ENCODE measurements at regions not wholly inside any gene's neighbourhood (a gene's known extent, or its start where the extent isn't known, plus 50 kb on each side); places are given as distances from the start of the nearest gene placed in this dataset.

GRCh38 chr2:147122944-147123343 lies 721.9 kb upstream of the ACVR2A start:
- DNase-seq (ENCODE audit: low spot score), result no peak

GRCh38 chr2:147110962-147111361 lies 733.9 kb upstream of the ACVR2A start:
- DNase-seq (ENCODE audit: low spot score), result no peak

- no peak for DNase-seq (ENCODE audit: low spot score)
These were observed 734.5 kb upstream of the ACVR2A start for GRCh38 chr2:147110317-147110716.

- DNase-seq (ENCODE audit: low spot score), result no peak
These were observed 735.5 kb upstream of the ACVR2A start for GRCh38 chr2:147109291-147109690.

GRCh38 chr2:147108548-147108947 lies 736.3 kb upstream of the ACVR2A start:
- DNase-seq (ENCODE audit: low spot score), result no peak

- no peak for DNase-seq (ENCODE audit: low spot score)
These were observed 742.7 kb upstream of the ACVR2A start for GRCh38 chr2:147101941-147102790.

- DNase-seq (ENCODE audit: low spot score), result no peak
These were observed 744.3 kb upstream of the ACVR2A start for GRCh38 chr2:147100406-147101035.

- no peak for DNase-seq (ENCODE audit: low spot score)
These were observed 745.0 kb upstream of the ACVR2A start for GRCh38 chr2:147099845-147100244.

GRCh38 chr2:147098940-147099339 lies 745.9 kb upstream of the ACVR2A start:
- no peak for DNase-seq (ENCODE audit: low spot score)

- no peak for DNase-seq (ENCODE audit: low spot score)
These were observed 747.1 kb upstream of the ACVR2A start for GRCh38 chr2:147097747-147098146.

GRCh38 chr2:147096671-147097070 lies 748.2 kb upstream of the ACVR2A start:
- DNase-seq (ENCODE audit: low spot score), result no peak

- no peak for DNase-seq (ENCODE audit: low spot score)
These were observed 749.5 kb upstream of the ACVR2A start for GRCh38 chr2:147095376-147095775.

GRCh38 chr2:147094077-147094476 lies 750.8 kb upstream of the ACVR2A start:
- no peak for DNase-seq (ENCODE audit: low spot score)

GRCh38 chr2:147092266-147092665 lies 752.6 kb upstream of the ACVR2A start:
- no peak for DNase-seq (ENCODE audit: low spot score)

GRCh38 chr2:147091448-147091847 lies 753.4 kb upstream of the ACVR2A start:
- DNase-seq (ENCODE audit: low spot score), result no peak

GRCh38 chr2:147088871-147089270 lies 756.0 kb upstream of the ACVR2A start:
- DNase-seq (ENCODE audit: low spot score), result no peak

- DNase-seq (ENCODE audit: low spot score), result peak; percentile 19
These were observed 758.1 kb upstream of the ACVR2A start for GRCh38 chr2:147086715-147087114.

GRCh38 chr2:147083664-147084063 lies 761.2 kb upstream of the ACVR2A start:
- no peak for DNase-seq (ENCODE audit: low spot score)

- DNase-seq (ENCODE audit: low spot score), result peak; percentile 35
These were observed 761.8 kb upstream of the ACVR2A start for GRCh38 chr2:147082850-147083522.

GRCh38 chr2:147081831-147082230 lies 763.0 kb upstream of the ACVR2A start:
- DNase-seq (ENCODE audit: low spot score), result no peak

GRCh38 chr2:147076634-147077033 lies 768.2 kb upstream of the ACVR2A start:
- DNase-seq (ENCODE audit: low spot score), result no peak

- no peak for DNase-seq (ENCODE audit: low spot score)
These were observed 776.8 kb upstream of the ACVR2A start for GRCh38 chr2:147068071-147068470.

- no peak for DNase-seq (ENCODE audit: low spot score)
These were observed 777.7 kb upstream of the ACVR2A start for GRCh38 chr2:147067136-147067535.
